HuH-7 (cell line): ENCODE measurements at regions not wholly inside any gene's neighbourhood (a gene's known extent, or its start where the extent isn't known, plus 50 kb on each side); places are given as distances from the start of the nearest gene placed in this dataset.
A peak's percentile ranks its signal among the peaks of the same experiment; 100 is the strongest.

Source experiments
- DNase-seq: peaks from one replicate; pipeline ENCODE4 v3.0.0; 2011; ENCODE audit warnings: low spot score

DNA sequence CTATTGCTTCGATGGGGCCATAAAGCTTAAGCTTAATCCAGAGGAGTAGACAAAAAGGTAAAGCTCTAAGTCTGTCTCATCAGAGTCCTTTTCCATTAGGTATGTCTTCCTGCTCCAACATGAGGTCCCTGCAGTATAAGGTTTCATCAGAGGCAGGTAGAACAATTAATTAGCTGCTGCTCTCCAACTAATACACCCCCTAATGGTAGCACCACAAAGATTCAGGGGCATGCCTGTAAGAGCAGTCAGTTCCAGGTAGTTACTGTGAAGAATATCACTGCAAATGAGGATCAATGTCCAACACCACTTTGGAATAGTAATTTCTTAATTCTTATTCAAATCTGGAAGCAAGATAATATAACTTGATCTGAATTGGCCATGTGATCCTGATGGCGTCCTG, 160.3 kb upstream of the ESRRG start:
- no peak for DNase-seq

DNA sequence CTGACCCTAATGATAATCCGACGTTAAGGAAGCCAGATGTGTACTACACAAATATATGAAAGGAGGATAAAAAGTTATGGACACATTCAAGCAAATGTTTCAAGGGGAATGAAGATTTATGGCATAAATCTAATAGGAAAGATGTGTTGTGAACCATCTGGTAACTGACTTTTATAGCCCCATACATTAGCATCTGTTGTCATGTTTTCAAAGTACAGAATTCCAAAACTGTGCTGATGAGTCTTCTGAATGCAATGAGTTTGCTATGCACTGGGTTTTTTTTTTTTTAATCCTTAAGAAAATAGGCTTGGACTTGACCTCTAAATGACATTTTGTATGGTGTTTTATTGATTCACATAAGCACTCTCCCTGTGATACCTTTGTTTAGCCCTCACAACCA, 158.5 kb upstream of the ESRRG start:
- no peak for DNase-seq

DNA sequence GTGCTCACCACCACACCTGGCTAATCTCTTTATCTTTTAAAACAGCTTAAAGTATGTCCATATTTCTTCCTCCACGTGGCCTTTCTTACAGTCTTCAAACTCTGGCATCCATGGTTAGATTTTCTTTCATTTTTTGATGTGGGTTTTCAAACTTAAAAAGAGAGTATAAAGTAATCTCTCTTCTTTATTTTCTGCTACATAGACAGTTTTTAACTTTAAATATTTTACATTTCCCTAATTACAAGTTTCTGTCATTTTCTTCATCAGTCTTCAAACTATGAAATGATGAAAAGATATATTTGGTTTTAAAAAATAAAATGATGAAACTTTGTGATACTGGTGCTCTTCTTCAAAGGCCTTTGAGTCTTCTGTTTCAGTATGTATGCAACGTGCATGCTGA, 143.5 kb upstream of the ESRRG start:
- no peak for DNase-seq

DNA sequence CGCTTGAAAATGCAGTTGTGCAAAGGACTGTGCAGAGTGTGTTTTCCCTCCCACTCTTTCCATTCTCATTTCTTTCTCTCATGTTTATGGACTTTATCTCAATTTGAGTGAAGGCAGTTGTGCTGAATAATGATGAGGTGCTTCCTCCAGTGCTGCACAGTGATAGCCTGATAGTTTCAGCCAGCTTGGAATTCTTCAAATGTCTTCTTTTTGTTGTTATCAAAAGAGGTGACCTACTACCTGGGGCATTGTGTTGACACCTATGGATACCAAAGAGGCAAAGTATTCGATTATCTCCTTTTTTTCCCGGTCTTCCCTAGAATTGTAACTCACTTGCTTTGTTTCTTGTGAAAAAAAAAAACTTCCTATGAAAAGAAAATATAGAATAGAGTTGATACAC, 132.6 kb upstream of the ESRRG start:
- DNase-seq = no peak

DNA sequence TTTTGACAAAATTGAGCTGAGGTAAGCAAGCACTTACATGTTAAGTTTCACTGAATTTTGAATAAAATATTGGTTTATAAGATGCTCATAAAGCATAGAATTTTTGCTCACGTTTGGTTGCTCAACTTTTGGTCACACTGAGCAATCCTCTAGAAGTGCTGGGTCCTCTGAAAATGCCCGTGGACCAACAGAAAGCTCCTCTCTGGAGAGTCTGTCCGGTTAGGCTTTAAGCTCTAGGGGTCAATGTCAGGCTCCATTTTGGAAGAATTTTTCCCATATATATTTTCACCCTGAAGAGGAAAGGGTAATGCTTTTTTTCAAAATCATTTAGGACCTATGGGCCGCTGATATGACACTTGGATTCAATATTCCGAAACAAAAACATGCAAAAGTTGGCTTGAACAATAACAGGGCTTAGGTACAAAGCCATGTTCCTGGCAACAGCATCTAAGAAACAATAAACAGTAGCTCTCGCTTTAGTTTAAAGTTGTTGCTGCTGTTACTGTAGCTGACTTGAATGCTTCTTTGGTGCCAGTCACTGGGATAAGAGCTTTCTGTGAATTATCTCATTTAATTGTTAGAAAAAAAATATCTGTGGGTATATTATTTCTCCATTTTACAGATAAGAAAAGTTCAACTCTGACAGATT, 131.7 kb upstream of the ESRRG start:
- no peak for DNase-seq

DNA sequence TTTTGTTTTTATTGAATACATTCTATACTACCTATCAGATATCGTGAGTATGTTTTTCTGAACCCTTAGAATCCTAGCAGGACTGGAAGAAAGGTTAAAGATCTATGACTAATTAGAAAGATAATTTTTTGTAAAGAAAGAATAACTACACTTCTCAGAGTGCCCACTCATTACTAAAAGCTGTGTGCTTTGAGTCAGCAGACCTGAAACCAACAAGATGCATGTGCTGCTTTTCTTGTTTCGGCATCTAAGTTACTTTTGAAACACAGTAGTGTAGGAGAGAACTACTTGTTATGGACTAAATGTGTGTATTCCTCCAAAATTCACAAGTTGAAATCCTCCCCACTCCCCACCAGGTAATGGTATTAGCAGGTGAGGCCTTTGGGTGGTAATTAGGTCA, 127.8 kb upstream of the ESRRG start:
- DNase-seq = no peak

DNA sequence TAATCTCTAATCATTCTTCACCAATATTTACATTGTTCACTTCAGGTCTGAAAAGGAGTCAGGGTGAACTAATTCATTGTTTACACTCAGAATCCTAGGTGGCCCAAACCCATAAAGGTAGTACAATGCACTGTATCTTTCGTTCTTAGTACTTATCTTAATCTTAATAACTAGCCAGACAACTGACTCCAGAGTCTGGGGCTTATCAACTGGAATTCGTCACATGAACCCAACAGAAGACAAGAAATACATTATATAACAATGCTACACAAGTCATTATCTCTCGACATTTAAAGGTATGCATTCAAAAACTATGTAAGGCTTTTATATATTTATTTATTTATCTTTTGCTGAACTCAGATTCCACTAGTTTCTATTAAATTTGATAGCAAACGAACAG, 125.9 kb upstream of the ESRRG start:
- DNase-seq = no peak

DNA sequence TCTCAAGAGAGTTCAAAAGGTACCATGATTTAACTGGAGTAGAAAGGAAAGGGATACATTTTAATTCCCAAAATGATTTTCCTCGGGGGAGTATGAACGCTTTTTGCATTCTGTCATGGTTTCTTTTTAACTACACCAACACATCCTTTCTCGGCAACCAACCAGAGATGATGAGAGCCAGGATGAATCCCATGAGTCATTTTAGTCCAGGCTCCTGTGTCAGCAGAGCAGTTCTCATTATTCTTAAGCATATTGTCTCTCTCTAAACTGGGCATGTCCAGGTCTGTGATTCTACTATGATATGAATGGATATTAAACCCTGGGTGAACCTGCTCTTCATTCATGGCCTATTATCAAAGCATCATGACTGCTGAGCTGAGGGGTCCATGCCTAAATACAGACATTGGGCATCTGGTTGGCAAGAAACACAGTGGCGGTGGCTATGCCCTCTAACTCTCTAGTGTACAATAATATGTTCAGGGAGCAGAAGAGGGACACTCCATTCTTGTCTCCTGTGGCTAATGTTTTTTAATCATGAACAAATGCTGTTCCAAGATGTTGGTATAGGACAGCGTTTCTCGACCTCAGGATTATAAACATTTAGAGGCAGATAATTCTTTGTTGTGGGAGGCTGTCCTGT, 124.3 kb upstream of the ESRRG start:
- DNase-seq = no peak

DNA sequence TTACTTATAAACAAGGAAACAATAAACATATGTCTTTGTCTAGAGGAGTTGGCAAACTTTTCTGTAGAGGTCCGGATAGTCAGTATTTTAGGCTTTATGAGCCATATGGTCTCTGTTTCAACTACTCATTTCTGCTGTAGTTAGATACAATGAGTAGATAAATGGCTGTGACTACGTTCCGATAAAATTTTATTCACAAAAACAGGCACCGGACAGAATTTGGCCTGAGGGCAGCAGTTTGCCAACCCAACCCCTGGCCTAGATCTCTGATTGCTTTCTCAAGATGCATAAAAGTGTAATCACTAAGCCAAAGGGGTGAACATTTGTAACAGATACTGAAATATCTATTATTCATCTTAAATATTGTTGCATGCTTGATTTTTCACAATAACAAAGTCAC, 123.1 kb upstream of the ESRRG start:
- DNase-seq = no peak

DNA sequence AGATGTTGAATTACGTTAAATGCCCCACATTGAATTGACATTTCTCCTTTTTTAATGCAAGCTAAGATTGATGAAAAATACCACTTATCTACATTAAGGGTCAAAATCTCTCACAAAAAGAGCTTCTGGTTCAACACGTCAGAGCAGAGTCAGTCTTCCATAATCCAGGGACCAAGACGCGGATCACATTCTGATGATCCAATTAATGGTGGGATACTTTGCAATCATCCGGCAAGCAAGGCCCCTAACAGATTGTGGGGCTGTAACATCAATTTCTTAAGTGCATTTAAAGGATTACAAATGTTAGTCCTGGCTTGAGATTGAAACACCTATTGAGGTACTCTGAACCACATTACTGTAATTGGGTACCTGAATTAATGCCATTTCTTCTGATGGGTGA, 120.2 kb upstream of the ESRRG start:
- no peak for DNase-seq

DNA sequence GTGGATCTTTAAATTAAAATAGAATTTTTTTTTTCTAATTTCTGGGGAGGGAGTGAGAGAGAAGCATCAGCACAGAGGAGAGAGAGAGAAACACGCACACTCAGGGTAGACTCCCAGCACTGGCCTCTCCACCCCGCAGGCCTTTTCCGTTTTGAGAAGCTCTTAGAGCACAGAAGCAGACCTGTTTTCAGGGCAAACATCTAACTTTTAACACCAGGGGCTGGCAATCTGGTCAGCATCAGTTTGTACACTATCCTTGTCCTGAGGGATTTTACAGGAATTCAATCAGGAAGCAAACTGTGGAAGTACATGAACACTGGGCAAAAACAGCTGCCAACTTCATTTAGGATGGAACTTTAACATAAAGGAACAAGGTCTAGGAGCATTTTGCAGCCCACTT, 117.9 kb upstream of the ESRRG start:
- no peak for DNase-seq

DNA sequence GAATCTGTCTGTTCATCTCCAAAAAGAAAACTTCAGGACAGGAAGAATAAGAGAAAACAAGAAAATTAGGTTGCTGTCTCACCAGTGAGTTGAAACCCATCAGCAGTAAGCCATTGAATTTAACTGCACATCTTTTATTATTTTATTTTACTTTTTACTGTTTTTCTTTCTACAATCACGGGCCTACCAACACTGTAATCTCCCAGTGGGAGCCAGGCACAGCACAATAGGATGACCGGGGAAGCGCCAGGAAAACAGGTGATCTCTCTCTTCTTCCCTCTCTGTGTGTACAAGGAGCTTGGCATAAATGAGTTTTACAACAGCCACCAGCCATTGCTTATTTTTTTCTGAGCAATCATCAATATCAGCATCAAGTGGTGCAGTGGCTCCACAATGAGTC, 113.1 kb upstream of the ESRRG start:
- DNase-seq = no peak

DNA sequence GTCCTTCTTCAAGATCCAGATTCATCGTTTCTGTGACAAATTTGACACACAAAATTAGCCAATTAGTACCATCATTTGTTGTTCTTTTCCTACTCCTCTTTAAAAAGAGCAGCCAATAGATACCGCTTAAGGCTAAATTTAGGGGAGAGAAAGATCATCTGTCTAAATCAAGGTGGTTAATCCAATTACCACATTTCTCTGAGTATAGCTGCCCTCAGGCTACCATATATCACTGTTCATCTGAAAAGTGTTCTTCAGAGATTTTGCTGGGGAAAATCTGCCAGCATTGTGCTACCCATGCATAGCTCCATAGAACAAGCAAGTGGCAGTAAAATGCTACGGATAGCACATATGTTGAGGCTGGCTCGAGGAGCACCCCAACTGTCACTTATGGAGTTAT, 110.3 kb upstream of the ESRRG start:
- DNase-seq = no peak

DNA sequence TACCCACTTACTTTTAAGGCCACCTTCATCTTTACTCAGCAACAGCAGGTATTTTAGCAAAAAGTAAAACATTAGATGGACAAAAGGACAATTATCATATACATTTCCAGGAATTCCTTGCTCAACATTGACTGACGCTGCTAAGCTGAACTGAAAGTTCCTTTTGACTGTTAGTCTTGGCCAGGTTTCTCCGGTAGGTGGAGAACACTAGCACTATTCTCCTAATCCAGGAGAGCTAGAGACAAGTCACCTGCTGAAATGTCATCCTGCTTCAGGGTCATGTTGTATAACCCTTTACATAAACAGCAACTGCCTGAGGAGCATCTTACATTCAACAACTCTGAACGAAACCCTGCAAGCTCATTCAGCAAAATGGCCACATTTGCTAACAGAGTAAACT, 109.0 kb upstream of the ESRRG start:
- no peak for DNase-seq

DNA sequence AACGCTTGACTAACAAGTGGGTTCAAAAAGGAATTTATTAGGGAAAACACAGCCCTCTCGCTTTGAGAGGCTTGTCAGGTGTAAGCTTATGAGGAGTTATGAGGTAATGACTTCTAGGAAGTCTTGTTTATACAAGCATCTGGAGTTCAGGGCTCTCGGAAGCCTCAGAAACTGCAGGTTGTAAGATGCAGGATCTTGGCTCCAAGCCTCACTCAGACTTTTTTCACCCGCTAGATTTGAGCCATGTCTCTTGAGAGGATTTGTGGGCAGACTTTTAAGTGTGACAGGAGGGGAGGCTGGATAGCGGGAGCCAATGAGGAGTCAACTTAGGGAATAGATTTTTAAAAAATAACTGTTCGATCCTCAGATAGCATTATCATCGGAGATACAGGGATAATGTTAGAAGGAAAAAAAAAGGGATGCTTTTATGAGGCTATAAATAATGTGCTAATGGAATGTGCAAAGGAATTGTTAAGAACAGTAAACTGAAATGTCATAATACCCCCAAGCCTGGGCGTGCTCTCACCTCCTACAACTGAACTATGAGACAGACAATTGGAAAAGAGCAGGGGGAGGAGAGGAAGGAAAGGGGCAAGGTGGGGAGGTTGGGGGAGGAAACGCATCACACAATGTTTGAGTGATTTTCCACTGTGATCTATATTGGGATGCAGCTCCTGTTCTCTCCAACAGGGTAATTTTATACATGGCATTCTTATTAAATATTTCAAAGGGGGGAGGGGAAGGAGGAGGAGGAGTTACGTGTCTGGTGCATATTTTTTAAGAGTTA, 107.4 kb upstream of the ESRRG start:
- no peak for DNase-seq

DNA sequence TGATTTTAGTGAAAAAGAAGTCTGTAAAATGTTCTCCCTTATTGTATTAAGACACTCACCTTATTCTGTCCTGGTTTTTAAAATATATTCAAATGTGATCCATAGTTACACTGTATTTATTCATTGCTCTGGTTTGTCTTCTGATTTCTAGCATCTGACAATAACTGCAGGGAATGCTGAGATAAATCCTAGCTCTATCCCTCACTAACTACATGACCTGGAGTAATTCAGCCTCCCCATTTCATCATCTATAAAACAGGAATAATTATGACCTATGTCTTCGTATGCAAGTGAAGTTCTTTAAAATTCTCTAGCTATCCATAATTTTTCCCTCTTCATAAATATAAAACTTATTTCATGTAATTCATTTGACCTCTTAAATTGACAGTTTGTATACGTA, 104.0 kb upstream of the ESRRG start:
- DNase-seq = no peak

DNA sequence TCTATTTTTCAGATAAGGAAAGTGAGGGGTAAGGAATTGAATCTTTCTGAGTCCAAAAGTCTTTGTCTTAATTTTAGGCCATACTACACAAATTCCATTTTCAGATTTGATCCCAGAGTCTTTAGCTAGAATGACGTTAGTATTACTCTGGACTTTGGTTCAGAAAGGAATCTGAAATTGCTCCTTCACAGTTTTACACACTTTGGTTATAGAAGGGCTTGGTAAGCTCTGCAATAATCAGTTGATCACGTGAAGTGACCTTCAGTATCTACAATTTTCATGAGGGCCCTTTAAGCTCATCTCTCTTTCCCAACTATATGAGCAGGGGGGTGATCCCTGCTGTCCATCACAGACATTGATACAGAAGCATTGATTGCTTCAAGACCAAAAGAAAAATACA, 103.4 kb upstream of the ESRRG start:
- no peak for DNase-seq

DNA sequence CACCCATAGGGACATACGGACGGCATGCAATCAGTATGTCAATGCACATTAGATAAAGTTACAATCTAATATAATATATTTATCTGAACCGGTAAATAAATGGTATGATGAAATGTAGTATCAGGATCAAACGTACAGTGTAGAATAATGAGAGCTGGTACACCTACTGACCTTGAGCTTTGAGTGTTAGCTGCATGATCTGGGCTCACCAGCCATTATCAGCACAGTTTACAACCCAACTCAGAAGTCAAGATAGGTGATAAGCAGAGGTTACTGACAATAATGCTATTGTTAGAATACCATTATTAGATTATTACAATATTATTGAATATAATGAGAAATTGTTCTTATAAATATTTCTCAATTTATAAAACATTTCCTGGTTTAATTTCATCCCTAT, 103.0 kb upstream of the ESRRG start:
- DNase-seq = no peak

DNA sequence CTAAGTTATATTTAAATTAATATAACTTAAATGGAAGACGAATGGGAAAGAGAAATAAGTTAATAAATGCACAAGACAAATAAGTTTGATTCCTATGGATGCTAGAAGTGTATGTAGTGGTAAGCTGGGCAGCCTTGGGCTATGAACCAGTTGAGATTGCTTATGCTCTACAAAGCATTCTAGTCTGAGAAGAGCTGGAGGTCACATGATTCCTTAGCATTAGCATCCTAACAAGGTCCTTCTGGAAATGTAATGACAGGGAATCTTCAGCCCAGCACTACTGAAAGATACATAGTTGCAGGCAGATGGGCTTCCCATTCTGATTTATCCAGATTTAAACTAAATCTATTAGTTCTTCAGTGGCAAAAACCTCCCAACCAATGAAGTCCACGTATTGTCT, 102.3 kb upstream of the ESRRG start:
- no peak for DNase-seq

DNA sequence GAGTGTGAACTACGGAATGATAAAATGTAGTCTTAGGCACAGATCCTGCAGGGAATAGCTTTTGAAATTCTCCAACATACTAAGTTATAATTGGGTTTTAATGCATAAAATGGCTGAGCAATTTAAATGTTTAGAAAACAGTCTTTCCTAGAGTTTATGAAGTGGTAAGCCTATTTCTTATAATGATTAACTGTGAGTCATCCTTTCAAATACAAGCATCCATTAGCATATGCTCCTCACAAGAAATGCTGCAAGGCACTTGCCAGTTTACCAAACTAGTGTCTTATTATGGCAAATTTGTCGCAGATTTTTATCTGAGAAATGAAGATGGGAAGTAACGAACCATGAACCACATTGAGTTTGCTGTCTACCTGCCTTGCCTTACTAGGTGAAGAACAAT, 101.3 kb upstream of the ESRRG start:
- no peak for DNase-seq

DNA sequence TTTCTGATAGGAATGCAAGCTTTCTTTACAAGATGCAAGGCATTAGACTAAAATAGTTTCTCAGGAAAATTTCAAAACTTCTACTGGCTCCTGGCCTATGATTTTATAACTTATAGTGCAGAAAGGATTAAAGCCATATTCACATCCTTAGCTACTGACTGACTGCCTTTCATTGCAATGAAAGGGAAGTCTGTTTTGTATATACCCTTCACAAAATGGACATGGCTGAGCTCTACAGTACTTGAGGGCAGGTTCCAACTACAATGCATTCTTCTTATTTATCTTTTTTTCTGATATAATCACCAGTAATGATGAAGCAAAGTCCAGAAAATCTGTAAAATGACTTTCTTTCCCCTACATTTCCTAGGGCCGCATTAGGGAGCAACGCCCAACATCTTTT, 100.5 kb upstream of the ESRRG start:
- DNase-seq = no peak

DNA sequence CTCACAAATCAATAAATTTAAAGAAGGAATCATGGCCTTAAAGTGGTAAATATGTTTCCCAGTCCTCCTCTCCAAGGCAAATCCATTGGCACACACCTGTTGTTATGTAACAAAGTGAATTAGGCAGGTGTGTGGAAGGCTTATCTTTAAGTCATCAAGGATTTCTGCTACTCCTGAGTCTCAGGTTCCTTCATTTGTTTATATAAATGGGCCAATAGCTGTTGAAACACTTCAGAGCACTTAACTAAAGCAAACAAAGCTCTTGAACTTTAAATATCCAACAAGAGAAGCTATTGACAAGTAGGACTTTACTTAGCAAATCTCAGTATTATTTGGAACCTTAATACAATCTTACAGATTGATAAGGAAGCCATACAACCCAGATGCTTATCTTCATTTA, 99.3 kb upstream of the ESRRG start:
- peak; percentile 10 for DNase-seq

DNA sequence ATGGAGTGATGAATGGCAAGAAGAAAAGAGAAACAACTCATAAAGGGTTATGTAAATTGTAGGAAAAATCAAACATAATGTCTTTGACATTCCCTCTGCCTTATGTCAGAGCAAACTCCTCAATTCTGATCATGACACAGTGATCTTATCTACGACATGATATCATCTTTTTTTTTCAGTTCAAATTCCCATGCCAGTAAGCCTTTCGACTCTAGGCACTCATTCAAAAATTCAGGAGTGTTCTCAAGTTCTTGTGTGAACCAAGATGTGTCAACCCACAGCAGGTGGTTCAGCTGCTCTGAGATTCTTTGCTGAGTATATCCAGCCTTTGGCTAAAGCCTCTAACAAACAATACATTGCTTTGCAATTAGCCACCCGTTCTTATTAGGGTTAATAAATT, 97.1 kb upstream of the ESRRG start:
- no peak for DNase-seq

DNA sequence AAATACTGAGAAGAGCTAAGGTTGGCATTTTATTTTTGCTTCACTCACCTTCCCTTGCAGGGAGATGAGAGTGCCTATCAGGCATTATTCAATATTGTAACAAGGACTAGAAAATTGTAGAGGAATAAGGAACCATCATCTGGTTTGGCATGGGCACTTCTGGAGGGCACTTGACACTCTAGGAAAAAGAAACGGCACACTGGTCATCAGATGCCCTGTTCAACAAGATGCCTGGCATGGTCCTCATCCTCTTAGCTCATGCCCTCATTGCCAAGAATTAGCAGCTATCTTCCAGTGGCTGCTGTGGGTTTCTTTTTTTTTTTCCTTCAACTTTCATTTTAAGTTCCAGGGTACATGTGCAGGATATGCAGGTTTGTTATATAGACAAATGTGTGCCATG, 95.1 kb upstream of the ESRRG start:
- no peak for DNase-seq
